Adipocyte (in vitro differentiated cells): ENCODE measurements at regions not wholly inside any gene's neighbourhood (a gene's known extent, or its start where the extent isn't known, plus 50 kb on each side); places are given as distances from the start of the nearest gene placed in this dataset.

Source experiments
- DNase-seq: peaks from one replicate; pipeline ENCODE4 v3.0.0-alpha.2; 2015; ENCODE audit warnings: low read depth
- H3K27me3 ChIP-seq: replicated peaks from 2 replicates; pipeline ENCODE4 v1.7.0; 2013; ENCODE audit warnings: mild to moderate bottlenecking, low read length, moderate library complexity; ENCODE audit not compliant: control insufficient read depth, insufficient read depth
- H3K36me3 ChIP-seq: 2 replicates; pipeline ENCODE4 v1.7.0; 2013; ENCODE audit warnings: low read length, mild to moderate bottlenecking, moderate library complexity; ENCODE audit not compliant: control insufficient read depth, insufficient read depth, severe bottlenecking
- H3K4me1 ChIP-seq: 2 replicates; pipeline ENCODE4 v1.7.0; 2013; ENCODE audit warnings: mild to moderate bottlenecking, low read length, moderate library complexity; ENCODE audit not compliant: control insufficient read depth, insufficient read depth
- H3K4me3 ChIP-seq: 2 replicates; pipeline ENCODE4 v1.7.0; 2013; ENCODE audit warnings: mild to moderate bottlenecking, low read length, moderate library complexity
- H3K9ac ChIP-seq: 2 replicates; pipeline ENCODE4 v1.7.0; 2013; ENCODE audit warnings: mild to moderate bottlenecking, low read length, moderate library complexity
- H3K9me3 ChIP-seq: 2 replicates; pipeline ENCODE4 v1.7.0; 2013; ENCODE audit warnings: mild to moderate bottlenecking, low read length, moderate library complexity; ENCODE audit not compliant: control insufficient read depth

GRCh38 chr6:108744244-108744972 is 103.8 kb upstream of the ARMC2 start:
- DNase-seq = no peak
- Histone ChIP-seq H3K4me1 (peaks cover 8% of the 10 kb centered on the region), H3K9me3 (no peaks in the 10 kb centered on the region), H3K36me3 (no peaks in the 10 kb centered on the region), H3K4me3 (no peak overlapping the region), H3K9ac (no peak overlapping the region), H3K27me3 (no peaks in the 10 kb centered on the region)

GRCh38 chr6:108744996-108745395 is 103.2 kb upstream of the ARMC2 start:
- H3K4me3 ChIP-seq = no peak overlapping the region
- H3K4me1 ChIP-seq = peaks cover 8% of the 10 kb centered on the region
- no peaks in the 10 kb centered on the region for H3K9me3 ChIP-seq
- H3K9ac ChIP-seq = no peak overlapping the region
- no peaks in the 10 kb centered on the region for H3K27me3 ChIP-seq
- no peak for DNase-seq
- H3K36me3 ChIP-seq = no peaks in the 10 kb centered on the region

DNA sequence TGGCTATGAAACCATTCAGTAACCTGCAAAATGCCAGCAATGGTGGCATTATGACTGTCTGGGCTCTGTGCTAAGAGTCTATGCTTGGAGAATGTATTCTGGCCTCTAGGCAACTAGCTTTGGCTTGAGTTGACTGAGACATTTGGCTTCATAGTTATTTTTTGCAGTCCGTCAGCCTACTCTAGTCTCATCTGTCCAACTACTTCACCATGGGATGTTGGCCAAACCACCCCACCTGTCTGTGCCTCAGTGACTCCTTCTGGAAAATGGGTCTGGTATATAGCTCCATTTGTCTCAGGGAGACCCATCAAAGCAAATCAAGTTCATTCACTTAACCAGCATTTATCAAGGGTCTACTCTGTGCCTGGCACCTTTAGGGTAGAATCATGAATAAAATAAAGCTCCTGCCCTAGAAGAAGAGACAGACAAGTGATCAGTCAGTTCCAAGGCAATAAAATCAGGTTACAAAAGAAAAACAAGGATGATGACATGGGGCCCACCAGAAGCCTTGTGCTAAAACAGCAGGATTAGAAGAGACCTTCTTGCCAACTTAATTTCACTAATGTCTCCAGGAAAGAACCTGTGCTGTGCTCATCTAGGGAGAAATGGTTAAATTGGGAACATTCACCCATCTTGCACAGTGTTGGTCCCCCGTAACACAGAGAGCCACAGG is 102.4 kb upstream of the ARMC2 start:
- H3K4me3 ChIP-seq = no peak overlapping the region
- no peaks in the 10 kb centered on the region for H3K36me3 ChIP-seq
- no peak overlapping the region for H3K9ac ChIP-seq
- H3K27me3 ChIP-seq = no peaks in the 10 kb centered on the region
- no peaks in the 10 kb centered on the region for H3K9me3 ChIP-seq
- H3K4me1 ChIP-seq = peaks cover 8% of the 10 kb centered on the region
- DNase-seq = no peak

DNA sequence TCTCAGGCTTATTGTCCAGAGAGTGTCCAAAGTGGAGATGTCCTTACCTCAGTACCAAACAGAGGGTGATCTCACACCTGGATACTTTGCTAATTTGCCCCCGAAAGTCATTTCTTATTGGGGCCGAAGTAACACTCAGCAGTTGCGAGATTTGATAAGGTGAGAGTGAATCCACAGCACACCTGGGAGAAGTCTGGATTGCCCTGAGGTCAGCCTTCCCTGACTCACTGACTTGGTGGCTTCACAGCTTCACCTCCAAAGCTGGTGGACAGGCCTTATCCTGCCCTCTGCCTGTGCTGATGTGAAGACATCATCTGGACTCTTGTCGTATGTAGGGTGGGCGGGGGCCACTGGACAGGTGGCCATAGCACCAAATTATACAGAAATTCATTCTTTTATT is 101.9 kb upstream of the ARMC2 start:
- Histone ChIP-seq H3K9me3 (no peaks in the 10 kb centered on the region), H3K9ac (no peak overlapping the region), H3K27me3 (no peaks in the 10 kb centered on the region), H3K4me1 (peaks cover 8% of the 10 kb centered on the region), H3K36me3 (no peaks in the 10 kb centered on the region), H3K4me3 (no peak overlapping the region)
- DNase-seq = no peak

- Histone ChIP-seq H3K4me3 (no peak overlapping the region), H3K36me3 (no peaks in the 10 kb centered on the region), H3K4me1 (peaks cover 8% of the 10 kb centered on the region), H3K9me3 (no peaks in the 10 kb centered on the region), H3K27me3 (no peaks in the 10 kb centered on the region), H3K9ac (no peak overlapping the region)
- no peak for DNase-seq
These were observed 101.2 kb upstream of the ARMC2 start for GRCh38 chr6:108746836-108747575.

GRCh38 chr6:108748055-108748454 is 100.2 kb upstream of the ARMC2 start:
- Histone ChIP-seq H3K4me3 (no peak overlapping the region), H3K4me1 (peaks cover 8% of the 10 kb centered on the region)
- DNase-seq = no peak

GRCh38 chr6:108748959-108749358 is 99.3 kb upstream of the ARMC2 start:
- no peaks in the 10 kb centered on the region for H3K9me3 ChIP-seq
- H3K4me3 ChIP-seq = no peak overlapping the region
- H3K4me1 ChIP-seq = peaks cover 8% of the 10 kb centered on the region
- H3K9ac ChIP-seq = no peak overlapping the region
- H3K27me3 ChIP-seq = no peaks in the 10 kb centered on the region
- no peaks in the 10 kb centered on the region for H3K36me3 ChIP-seq
- DNase-seq = no peak

More at GRCh38 chr6:108748055-108748454, 100.2 kb upstream of the ARMC2 start:
- Histone ChIP-seq H3K27me3 (no peaks in the 10 kb centered on the region), H3K36me3 (no peaks in the 10 kb centered on the region), H3K9me3 (no peaks in the 10 kb centered on the region), H3K9ac (no peak overlapping the region)

GRCh38 chr6:108750801-108751200 is 97.4 kb upstream of the ARMC2 start:
- H3K9me3 ChIP-seq = no peaks in the 10 kb centered on the region
- H3K27me3 ChIP-seq = no peaks in the 10 kb centered on the region
- H3K9ac ChIP-seq = no peak overlapping the region
- H3K36me3 ChIP-seq = no peaks in the 10 kb centered on the region
- no peak overlapping the region for H3K4me3 ChIP-seq
- peaks cover 16% of the 10 kb centered on the region for H3K4me1 ChIP-seq
- DNase-seq = no peak

DNA sequence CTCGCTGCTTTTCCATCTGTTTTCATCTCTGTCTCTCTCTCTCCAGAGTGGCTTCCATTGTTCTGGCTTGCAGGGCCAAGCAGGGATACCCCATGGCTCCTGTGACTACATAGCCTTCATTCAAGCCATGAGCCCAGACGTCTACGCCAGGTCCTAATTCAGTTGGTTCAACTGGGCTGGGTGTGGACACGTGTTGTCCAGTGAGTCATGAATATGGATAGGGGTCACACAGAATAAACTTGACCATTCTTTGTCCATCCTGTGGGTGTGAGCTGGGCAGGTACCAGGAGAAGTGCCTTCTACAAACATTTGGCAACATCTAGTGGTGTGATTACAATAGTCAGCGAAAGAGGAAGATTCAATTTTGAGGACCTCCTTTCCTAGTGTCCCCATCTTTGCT is 96.9 kb upstream of the ARMC2 start:
- no peak for DNase-seq
- H3K36me3 ChIP-seq = no peaks in the 10 kb centered on the region
- no peak overlapping the region for H3K9ac ChIP-seq
- H3K9me3 ChIP-seq = no peaks in the 10 kb centered on the region
- no peak overlapping the region for H3K4me3 ChIP-seq
- H3K27me3 ChIP-seq = no peaks in the 10 kb centered on the region
- peaks cover 18% of the 10 kb centered on the region for H3K4me1 ChIP-seq

DNA sequence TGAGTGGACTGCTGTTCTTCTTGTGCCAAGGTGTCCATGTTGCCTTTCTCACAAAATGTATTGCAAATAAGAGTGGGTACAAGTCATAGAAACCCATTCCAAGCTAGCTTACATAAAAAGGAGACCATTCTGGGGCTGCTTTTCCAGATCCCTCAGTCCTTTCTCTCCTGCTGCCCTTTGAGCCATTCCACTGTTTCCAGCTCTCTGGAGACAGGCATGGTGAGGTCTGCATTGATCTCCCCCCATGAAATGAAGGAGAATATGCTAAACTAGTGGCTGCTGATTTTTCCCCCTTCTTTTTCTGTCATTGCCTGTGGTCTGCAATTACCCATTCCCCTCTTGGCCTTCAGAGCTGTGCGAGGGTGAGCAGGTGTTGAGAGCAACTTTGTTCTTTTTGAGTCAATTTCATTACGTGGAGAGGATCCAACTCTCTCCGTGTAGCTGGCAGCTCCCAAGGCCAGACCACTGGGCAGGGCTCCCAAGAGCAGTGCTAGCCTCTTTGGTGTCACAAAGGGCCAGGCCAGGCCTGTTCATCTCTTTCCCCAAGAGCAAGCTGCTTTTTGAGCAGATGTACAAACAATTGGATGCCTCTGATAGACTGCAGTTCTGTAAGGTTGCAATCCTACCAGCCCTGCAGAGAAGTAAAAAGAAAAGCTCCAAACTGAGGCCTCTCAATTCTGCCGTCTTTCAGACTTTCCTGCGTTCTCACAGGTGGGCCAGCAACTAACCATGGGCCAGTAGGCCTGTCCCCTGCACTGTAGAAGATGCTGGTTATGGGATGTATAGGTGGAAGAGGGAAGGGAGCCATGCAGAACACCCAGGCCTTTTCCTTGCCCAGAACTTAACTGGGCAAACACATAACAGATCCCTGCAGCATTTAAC is 96.1 kb upstream of the ARMC2 start:
- no peak for DNase-seq
- Histone ChIP-seq H3K36me3 (no peaks in the 10 kb centered on the region), H3K9me3 (no peaks in the 10 kb centered on the region), H3K27me3 (no peaks in the 10 kb centered on the region), H3K9ac (no peak overlapping the region), H3K4me1 (peaks cover 18% of the 10 kb centered on the region), H3K4me3 (no peak overlapping the region)
